Transverse colon (tissue), 4 donors: ENCODE measurements at regions not wholly inside any gene's neighbourhood (a gene's known extent, or its start where the extent isn't known, plus 50 kb on each side); places are given as distances from the start of the nearest gene placed in this dataset.

Experiments used
- DNase-seq: peaks from one replicate; pipeline ENCODE4 v3.0.0-alpha.2; 2019
- H3K27ac ChIP-seq, 4 donors: fragments of 200-600 bp; sonication (generic); 2 replicates each; pipeline ENCODE4 v1.5.1; 2016 to 2018; ENCODE audit warnings: inconsistent platforms in 4 of 4
- H3K27me3 ChIP-seq: fragments of 200-600 bp; sonication (generic); 2 replicates; pipeline ENCODE4 v1.5.1; 2017; ENCODE audit warnings: inconsistent platforms
- H3K36me3 ChIP-seq, 4 donors: fragments of 200-600 bp; sonication (generic); 2 replicates each; pipeline ENCODE4 v1.5.1; 2017 to 2019; ENCODE audit warnings: inconsistent platforms in 4 of 4
- H3K4me1 ChIP-seq, 4 donors: fragments of 200-600 bp; sonication (generic); 2 replicates each; pipeline ENCODE4 v1.5.1; 2017 to 2020; ENCODE audit warnings: inconsistent platforms in 4 of 4
- H3K4me3 ChIP-seq, 4 donors: fragments of 200-600 bp; sonication (generic); 1 replicate in 1 of 4; 2 replicates in 3 of 4; pipeline versions ENCODE4 v1.5.1 to v1.6.1; 2017 to 2019; ENCODE audit warnings: inconsistent platforms in 4 of 4
- H3K9me3 ChIP-seq, 2 donors: fragments of 200-600 bp; sonication (generic); 2 replicates each; pipeline ENCODE4 v1.5.1; 2017 to 2019; ENCODE audit warnings: inconsistent platforms in 2 of 2
- EP300 ChIP-seq: sonication (generic); formaldehyde crosslinking; IDR thresholded peaks from one replicate; pipeline ENCODE4 v1.6.1; 2017; ENCODE audit warnings: antibody characterized with exemption, low read depth
- POLR2A ChIP-seq: fragments of 450-650 bp; IDR thresholded peaks from one replicate; pipeline ENCODE4 v1.6.1; 2016; ENCODE audit warnings: antibody characterized with exemption, mild to moderate bottlenecking, moderate library complexity
- POLR2AphosphoS5 ChIP-seq, 3 donors: sonication (generic); formaldehyde crosslinking; IDR thresholded peaks; one replicate each; pipeline ENCODE4 v1.6.1; 2016; ENCODE audit warnings: antibody characterized with exemption in 3 of 3
- WGBS, 2 donors: methylation state at CpG; one replicate each; pipeline ENCODE4 v1.1.5; 2018; ENCODE audit warnings: low coverage in 1 of 2; 5-methylcytosine and 5-hydroxymethylcytosine counted together
- in situ Hi-C, 4 donors: fragments of 200-750 bp; cut with MboI; loops; one replicate each; pipeline versions ENCODE4 v1.15.0 to v1.15.1; 2017; ENCODE audit warnings: low sequenced_read_pairs in 3 of 4, low pct_ligation_motif_present in 1 of 4, low pct_unique_long_range_greater_than_20kb in 1 of 4
- intact Hi-C: fragments of 100-400 bp; cut with DNase I; formaldehyde crosslinking; loops from one replicate; pipeline ENCODE4 v1.15.1; 2023; ENCODE audit warnings: low total_unique reads
- TF ChIP-seq, protein P1 (sequence below), 5 experiments: fragments of 200-600 bp in 3 of 5; fragments of 450-650 bp in 2 of 5; sonication (generic) in 3 of 5; IDR thresholded peaks; 1 replicate in 2 of 5; 2 replicates in 3 of 5; pipeline ENCODE4 v1.5.1; 2016 to 2017; ENCODE audit warnings: antibody characterized with exemption in 5 of 5, inconsistent platforms in 3 of 5, mild to moderate bottlenecking in 2 of 5, moderate library complexity in 1 of 5

DNA sequence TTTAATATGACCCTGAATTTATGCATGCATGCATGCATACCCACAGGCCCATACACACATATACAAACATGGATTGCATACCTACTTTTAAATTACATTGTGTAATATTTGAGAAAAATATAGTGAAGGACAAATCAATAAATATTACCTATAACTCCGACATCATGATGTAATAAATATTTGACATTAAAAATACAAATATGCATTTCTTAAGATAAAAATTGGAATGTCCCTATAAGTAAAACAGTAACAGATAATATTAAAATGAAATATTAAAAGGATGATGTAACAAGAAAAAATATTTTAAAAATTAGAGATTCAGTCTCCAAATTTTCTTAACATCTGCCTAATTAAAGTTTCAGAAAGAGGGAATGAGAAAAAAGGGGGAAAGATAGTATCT is 433.0 kb downstream of the MDFIC start:
- Histone ChIP-seq H3K9me3 (no peaks in the 10 kb centered on the region), H3K36me3 (no peaks in the 10 kb centered on the region), H3K4me3 (no peak overlapping the region), H3K27me3 (no peaks in the 10 kb centered on the region), H3K4me1 (peaks cover 0 to 8% (median 0%) of the 10 kb centered on the region in 4 donors), H3K27ac (no peak overlapping the region)
- no peak for DNase-seq
- in situ Hi-C loops (no loop called here), intact Hi-C loops (no loop called here)
- WGBS, 2 donors, result 92 to 98% methylated on average over 1 of the region's 1 CpG
- TF ChIP-seq, protein P1, sequence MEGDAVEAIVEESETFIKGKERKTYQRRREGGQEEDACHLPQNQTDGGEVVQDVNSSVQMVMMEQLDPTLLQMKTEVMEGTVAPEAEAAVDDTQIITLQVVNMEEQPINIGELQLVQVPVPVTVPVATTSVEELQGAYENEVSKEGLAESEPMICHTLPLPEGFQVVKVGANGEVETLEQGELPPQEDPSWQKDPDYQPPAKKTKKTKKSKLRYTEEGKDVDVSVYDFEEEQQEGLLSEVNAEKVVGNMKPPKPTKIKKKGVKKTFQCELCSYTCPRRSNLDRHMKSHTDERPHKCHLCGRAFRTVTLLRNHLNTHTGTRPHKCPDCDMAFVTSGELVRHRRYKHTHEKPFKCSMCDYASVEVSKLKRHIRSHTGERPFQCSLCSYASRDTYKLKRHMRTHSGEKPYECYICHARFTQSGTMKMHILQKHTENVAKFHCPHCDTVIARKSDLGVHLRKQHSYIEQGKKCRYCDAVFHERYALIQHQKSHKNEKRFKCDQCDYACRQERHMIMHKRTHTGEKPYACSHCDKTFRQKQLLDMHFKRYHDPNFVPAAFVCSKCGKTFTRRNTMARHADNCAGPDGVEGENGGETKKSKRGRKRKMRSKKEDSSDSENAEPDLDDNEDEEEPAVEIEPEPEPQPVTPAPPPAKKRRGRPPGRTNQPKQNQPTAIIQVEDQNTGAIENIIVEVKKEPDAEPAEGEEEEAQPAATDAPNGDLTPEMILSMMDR (IDR thresholded peaks at IDR 0.05), result no peak
- TF ChIP-seq EP300, result no peak
- no peak for TF ChIP-seq POLR2A
- TF ChIP-seq POLR2AphosphoS5 (IDR thresholded peaks at IDR 0.05), result no peak

DNA sequence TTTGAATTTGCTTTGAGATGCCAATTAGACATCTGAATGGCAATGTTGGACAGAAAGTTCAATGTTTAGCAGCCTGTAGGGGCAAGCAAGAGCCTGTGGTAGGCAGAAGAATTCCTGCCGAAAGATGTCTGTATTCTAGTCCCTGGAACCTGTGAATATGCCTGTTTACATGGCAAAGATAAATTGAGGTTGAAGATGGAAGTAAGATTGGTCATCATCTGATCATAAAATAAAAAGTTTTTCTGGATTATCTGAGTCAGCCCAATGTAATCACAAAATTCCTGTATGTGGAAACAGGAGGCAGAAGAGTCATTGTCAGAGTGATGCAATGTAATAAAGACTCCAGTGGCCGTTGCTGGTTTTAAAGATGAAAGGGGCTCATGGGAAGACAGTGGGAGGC is 430.5 kb downstream of the MDFIC start:
- 65 to 68% methylated on average over 2 of the region's 2 CpGs for WGBS, 2 donors
- no peak overlapping the region for H3K4me3 ChIP-seq
- no peak for TF ChIP-seq POLR2AphosphoS5 (IDR thresholded peaks at IDR 0.05)
- in situ Hi-C loops (no loop called here), intact Hi-C loops (no loop called here)
- no peak overlapping the region for H3K27ac ChIP-seq
- H3K36me3 ChIP-seq, result no peaks in the 10 kb centered on the region
- H3K4me1 ChIP-seq, result peaks cover 0 to 5% (median 0%) of the 10 kb centered on the region in 4 donors
- H3K9me3 ChIP-seq, result no peaks in the 10 kb centered on the region
- H3K27me3 ChIP-seq, result no peaks in the 10 kb centered on the region
- DNase-seq, result no peak

DNA sequence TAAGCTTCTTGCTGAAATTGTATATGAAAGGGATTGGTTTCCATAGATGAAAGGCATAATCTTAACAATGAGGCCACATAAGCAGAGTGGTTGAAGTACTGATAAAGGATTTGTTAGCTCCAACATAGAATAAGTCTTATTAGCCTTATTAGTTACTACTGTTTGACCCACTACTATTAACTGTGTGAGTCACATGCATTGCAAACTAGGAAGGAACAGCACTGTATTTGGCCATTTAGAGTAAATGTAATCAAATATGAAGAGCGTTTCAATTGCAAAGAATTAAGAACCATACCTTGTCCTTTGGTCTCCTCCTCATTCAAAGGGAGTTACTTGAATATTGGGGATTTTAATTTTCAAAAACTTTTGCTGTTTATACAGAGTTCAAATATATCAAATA is 428.9 kb downstream of the MDFIC start:
- no peak overlapping the region for H3K4me3 ChIP-seq
- in situ Hi-C loops (no loop called here), intact Hi-C loops (no loop called here)
- H3K36me3 ChIP-seq, result no peaks in the 10 kb centered on the region
- H3K27me3 ChIP-seq, result no peaks in the 10 kb centered on the region
- TF ChIP-seq EP300 (no peak), POLR2AphosphoS5 (IDR thresholded peaks at IDR 0.05) (no peak), POLR2A (no peak)
- TF ChIP-seq, protein P1 (IDR thresholded peaks at IDR 0.05), result no peak
- no peaks in the 10 kb centered on the region for H3K9me3 ChIP-seq
- no peak for DNase-seq
- no peak overlapping the region for H3K27ac ChIP-seq
- no peaks in the 10 kb centered on the region for H3K4me1 ChIP-seq
- WGBS, 2 donors, result 75 to 85% methylated on average over 1 of the region's 1 CpG

DNA sequence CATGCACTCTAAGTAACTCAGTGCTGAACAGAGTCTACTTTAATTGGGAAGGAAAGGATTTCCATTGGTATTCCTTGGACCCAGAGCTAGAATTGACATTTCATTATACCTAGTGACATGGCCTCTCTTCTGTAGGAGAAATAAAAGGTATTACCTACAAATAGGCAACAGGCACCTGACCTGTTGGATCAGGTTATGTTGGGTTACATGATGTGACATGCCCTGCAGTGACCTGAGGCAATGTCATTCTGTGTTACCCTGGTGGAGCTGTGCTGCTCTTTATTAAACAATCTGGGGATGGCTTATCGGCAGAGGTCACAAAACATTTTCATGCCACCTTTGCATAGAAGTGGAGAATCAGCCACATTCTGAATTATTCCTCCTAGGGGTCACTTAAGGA is 427.7 kb downstream of the MDFIC start:
- WGBS, 2 donors, result 100% methylated on average over 1 of the region's 1 CpG; no CpG with 5 or more reads in 1 of the 2 donors
- TF ChIP-seq EP300 (no peak), POLR2AphosphoS5 (IDR thresholded peaks at IDR 0.05) (no peak), POLR2A (no peak)
- TF ChIP-seq, protein P1 (IDR thresholded peaks at IDR 0.05), result no peak
- no peaks in the 10 kb centered on the region for H3K9me3 ChIP-seq
- H3K36me3 ChIP-seq, result no peaks in the 10 kb centered on the region
- H3K4me3 ChIP-seq, result no peak overlapping the region
- in situ Hi-C loops, result no loop called here
- H3K27ac ChIP-seq, result no peak overlapping the region
- H3K27me3 ChIP-seq, result no peaks in the 10 kb centered on the region
- H3K4me1 ChIP-seq, result no peaks in the 10 kb centered on the region
- intact Hi-C loops, result no loop called here
- DNase-seq, result no peak

DNA sequence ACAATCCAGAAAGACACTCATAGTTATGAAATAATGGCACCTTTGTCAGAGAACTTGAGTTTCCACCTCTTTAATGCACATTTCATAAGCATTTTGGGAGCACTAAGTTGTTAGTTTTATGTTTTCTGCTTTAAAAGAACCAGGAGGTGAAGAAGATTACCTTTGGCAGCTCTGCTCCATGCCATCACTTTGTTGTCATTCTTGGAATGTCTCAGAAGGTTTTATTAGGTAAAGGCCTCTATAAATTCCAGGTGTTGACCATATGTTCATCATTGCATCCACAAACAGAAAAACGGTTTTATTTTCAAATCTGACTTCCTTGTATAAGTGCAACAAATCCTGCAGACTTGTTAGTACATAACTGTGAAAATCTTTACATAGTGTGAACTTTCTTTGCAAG is 424.8 kb downstream of the MDFIC start:
- Histone ChIP-seq H3K9me3 (no peaks in the 10 kb centered on the region), H3K27me3 (no peaks in the 10 kb centered on the region), H3K4me1 (no peaks in the 10 kb centered on the region), H3K4me3 (no peak overlapping the region), H3K36me3 (no peaks in the 10 kb centered on the region), H3K27ac (no peak overlapping the region)
- in situ Hi-C loops (no loop called here), intact Hi-C loops (no loop called here)
- no peak for DNase-seq
- 9 to 16% methylated on average over 1 of the region's 1 CpG for WGBS, 2 donors
- TF ChIP-seq, protein P1 (IDR thresholded peaks at IDR 0.05), result no peak
- no peak for TF ChIP-seq POLR2A
- no peak for TF ChIP-seq EP300
